NCI-H82 (cell line): ENCODE measurements at regions not wholly inside any gene's neighbourhood (a gene's known extent, or its start where the extent isn't known, plus 50 kb on each side); places are given as distances from the start of the nearest gene placed in this dataset.

Experiments
- DNase-seq: peaks from one replicate; lab custom pipeline; 2025; lab: John Stamatoyannopoulos, UW

GRCh38 chr3:64354221-64354620, 129.0 kb upstream of the PRICKLE2 start:
- DNase-seq: no peak

DNA sequence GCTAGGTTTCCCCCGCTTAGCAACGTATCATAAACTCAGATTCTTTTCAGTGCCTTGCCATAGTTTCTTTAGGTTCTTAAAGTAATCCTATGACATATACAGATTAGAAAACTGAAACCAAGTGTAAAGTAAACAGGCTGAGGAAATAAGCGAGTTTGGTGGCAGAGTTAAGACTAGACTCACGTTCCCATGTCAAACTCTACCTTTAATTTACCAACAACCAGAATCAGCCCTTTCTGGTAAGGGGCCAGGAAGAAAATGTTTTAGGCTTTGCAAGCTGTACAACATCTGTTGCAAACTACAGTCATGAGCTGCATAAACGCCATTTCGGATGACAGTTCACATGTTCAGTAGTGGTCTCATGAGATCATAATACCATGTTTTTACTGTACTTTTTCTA, 128.0 kb upstream of the PRICKLE2 start:
- peak; percentile 28 for DNase-seq

- no peak for DNase-seq
Observed at GRCh38 chr3:64352639-64352992, 127.3 kb upstream of the PRICKLE2 start.

DNA sequence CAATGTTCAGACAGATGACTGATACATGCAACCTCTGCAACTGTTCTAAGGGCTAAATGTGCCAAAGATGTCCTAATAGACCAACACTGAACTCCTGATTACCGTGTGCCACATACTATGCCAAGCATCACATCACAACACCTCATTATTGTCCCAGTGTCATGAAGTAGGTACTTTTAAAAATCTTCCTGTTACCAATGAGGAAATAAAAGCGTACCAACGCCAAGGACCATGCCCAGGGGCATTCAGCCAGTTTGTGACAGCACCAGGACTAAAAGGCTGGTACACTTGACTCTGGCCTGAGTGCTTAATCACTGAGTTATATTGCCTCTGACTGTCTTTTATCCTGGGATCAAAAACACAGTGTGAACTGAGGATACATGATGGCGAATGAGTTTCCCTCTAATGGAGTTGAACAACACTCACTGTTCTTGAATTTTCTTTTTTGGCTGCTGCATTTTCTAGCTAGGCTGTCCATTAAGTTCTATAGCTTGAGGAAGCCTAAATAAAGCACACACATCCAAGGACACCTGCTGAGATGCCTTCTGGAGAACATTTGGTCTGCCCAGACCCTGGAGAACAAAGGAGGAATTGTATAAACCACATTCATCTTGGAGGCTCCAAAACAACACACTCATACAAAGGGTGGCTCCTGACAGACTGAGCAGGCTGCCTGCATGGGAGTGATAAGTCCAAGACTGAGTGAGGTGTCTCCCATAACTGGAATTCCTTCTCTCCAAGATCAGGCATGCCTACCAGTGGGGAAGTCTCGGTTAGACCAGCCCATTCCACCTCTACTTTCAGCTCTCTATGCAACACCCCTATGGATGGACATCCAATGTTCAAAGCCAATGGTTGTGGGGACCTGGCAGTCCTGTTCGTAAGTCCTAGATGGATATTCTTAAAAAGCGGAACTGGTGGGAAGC, 126.7 kb upstream of the PRICKLE2 start:
- no peak for DNase-seq

DNA sequence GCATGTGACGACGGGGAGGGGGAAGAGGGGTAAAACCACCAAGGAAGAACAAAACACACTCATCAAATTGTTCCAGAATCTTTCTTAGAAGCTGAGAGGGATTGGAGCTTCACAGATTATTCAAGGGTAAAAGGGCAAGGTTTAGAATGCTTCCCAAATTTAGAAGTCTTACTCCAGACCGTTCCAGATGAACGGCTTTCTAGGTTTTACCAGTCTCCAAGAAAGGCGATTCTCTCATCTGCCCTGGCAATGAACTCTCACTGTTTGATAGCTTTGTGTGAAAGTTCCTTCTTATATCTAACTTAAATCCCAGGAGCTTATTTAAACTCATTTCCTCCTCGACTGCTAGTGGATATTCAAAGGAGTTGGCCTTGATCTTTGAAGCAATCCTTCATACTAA, 124.3 kb upstream of the PRICKLE2 start:
- no peak for DNase-seq

DNA sequence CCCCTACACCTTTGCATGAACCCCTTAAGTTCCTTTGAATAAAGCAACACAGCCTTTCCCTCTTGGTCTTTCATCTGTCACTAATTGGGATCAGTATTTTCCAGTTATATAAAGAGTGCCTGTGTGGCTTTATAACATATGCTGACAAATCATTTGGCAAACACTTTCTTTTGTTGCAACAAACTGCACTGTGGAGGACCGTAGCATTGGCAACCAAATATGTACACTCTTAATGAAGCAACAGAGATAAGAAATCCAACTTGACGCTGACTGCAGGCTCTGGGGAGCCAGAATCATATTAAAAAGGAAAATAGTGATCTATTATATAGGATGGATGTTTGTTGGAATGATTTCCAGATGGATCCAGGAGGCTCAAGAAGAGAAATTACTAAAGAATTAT, 120.1 kb upstream of the PRICKLE2 start:
- DNase-seq: no peak

DNA sequence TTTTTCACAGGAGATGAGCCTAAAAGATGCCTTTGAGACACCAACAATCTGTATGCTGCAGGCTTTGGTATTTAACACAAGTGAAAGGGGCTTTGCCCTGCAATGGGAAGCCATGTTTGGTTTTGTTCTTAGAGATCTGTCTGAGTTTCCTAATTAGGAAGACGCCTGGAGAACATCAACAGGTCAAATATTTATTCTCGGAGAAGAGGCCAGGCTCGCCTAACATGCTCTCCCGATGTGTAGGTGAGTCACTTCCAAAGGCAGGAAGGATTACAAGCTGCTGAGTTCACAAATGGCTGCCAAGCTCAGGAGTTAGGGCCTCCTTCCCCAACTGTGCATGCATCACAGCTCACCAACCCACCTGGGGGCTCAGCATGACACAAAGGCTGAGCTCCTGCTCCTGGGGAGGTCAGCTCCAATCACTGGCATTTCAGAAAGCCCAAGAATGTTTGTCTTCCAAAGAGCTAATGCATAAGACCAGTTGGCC, 119.5 kb upstream of the PRICKLE2 start:
- DNase-seq: peak; percentile 16

- no peak for DNase-seq
Observed at GRCh38 chr3:64343689-64344430, 118.6 kb upstream of the PRICKLE2 start.

DNA sequence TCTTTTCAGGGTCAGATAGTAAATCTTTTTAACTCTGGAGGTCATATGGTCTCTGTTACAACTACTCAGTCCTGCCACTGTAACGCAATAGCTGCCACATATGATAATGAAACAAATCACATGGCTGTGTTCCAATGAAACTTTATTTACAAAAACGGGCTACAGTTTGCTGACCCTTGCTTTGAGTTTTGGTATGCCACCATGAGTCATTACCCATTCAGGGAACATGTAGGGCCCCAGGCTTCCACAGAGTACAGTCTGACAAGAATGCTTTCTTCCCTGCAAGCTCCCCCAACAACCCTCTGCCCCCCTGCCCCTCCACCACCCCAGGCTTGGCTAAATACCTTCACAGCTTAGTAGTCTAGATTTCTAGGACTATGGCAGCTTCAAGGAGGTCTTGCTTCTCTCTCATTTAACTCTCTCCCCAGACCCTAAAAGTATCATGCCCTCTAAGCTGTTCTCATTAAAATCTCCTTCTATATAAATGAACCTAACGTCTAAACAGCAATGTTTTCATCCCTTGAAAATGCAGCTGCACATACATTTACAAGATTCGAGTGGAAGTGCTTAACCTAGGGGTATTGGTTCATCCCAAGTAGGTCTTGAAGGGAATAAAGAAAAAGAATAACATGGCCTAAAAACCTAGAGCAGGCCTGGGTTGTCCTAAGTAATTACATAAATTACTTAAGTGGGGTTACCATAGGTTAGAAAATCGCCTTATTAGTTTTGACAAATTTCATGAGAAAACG, 117.8 kb upstream of the PRICKLE2 start:
- no peak for DNase-seq

GRCh38 chr3:64341296-64341695, 116.0 kb upstream of the PRICKLE2 start:
- no peak for DNase-seq

DNA sequence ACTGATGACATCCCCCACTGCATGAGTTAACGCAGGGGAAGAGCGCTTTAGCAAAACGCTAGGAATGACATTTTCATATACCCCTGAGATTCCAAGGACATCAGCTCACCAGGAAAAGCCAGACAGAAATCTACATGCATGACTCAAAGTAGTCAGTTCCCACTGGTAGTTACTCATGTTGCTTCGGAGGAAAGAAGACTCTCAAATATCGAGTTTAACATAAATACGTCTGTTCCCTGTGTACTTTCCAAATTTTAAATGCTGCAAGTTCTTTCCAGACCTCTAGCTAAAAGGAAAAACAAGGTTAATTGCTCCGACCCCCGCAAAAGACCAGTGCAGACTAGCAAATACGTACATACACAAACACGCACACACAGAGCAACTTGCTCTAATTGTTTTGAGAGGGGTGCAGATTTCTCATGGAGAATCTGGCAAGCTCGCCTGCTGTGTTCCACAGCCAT, 115.4 kb upstream of the PRICKLE2 start:
- no peak for DNase-seq

DNA sequence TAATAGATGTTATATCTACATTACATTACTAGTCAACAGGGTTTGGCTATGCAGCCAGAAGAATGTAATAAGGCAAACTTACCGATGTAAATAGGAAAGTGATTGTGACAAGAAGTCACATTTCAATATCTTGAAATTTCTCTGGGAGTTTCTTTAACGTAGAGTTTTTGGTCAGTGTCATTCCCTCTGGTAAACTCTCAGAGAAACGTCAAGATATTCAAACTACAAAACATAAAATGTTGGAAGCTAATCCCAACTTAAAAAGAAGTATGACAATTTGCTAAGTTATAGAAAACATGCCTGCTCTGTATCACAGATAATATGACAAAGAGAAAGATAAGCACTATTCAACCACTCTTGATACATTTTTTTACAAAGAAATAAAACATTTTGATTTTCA, 111.2 kb upstream of the PRICKLE2 start:
- no peak for DNase-seq

- DNase-seq: no peak
Observed at GRCh38 chr3:64332459-64333350, 107.4 kb upstream of the PRICKLE2 start.

- no peak for DNase-seq
Observed at GRCh38 chr3:64331605-64332004, 106.3 kb upstream of the PRICKLE2 start.

DNA sequence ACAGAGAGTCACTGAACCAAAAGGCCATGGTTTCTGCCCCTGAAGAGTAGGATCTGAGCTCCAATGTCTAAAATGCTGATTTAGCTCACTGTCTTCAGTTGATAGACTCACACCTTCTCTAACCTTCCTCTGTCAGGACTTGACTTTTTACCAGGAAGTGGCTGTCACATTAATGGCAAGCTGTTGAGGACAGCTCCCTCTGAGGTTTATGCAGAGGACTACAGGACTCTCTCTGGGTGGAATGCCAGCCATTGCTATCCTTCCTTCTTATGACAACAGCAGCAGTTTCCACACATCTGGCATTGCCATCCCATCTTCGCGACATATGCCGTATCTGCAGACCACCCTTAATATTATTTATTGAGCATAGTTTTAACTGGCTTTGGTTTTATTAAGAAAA, 103.8 kb upstream of the PRICKLE2 start:
- DNase-seq: peak; percentile 37

GRCh38 chr3:64327100-64327804, 102.0 kb upstream of the PRICKLE2 start:
- DNase-seq: no peak

DNA sequence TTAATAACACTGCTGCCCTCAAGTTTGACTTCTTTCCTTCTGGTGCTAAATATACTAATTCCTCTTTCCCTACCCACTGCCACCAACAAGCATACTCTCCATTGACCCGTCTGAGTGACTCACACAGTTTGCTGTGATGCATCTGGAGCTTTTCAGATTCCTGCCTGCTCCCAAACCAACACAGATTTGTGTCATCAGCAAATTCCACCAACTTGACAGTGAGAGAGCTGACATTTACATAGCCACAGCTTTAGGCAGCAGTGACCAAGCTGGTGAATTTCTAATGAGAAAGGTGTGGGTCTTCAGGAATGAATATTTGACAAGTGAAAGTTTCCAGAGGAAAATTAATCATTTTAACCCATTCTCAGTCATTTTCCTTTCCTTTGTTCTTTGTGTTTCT, 96.5 kb upstream of the PRICKLE2 start:
- DNase-seq: no peak

DNA sequence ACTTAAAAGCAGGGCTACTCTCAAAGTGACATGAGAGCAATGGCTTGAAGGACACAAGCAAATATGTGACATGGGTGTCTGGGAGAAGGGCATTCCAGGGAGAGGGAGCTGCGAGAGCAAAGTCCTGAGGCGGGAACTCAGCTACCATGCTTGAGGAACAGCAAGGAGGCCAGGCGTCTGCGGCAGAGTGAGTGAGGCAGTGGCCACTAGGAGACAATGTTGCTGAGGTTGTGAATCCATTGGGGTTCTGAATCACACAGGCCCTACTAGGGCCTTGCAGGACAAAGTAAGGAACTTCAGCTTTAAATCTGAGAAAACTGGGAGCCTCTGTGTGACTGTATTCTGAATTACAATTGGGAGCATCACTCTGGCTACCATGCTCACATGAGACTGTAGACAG, 94.1 kb upstream of the PRICKLE2 start:
- DNase-seq: peak; percentile 8

DNA sequence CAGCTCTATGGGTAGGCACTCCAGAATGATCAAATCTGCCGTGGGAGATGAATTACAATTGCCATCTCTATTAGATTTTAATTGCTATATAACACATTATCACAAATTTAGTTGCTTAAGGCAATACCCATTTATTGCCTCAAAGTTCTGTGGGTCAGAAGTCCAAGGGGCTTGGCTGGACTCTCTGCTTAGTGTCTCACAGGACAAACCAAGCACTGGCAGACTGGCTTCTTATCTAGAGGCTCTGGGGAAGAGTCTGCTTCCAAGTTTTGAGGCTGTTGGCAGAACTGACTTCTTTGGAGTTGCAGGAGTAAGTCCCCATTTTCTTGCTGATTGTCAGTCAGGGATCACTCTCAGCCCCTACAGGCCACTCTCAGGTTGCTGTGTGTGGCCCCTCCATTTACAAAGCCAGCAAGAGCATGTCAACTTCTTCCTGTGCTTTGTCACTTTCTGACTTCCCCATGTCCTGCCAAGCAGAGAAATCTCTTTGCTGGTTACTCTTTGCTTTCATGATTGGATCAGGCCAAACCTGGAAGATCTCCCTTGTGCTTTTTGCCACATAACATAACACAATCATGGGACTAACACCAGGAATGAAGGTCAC, 93.5 kb upstream of the PRICKLE2 start:
- DNase-seq: no peak

DNA sequence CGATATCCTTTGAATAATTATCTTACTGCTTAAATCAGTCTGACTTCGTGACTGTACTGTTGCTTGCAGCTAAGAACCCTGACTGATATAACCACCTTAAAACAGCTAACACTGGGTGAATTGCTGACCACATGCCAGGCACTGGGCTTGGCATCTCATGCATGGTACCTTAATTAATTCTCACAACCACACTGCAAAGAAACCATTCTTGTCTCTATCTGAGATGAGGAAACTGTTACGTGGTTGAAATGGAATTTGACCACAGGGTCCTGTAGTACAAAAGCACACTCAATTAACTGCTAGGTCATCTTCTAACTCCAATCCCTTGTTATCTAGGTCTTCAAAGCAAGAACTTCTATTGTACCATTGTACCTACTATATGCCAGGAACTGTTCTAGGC, 92.7 kb upstream of the PRICKLE2 start:
- no peak for DNase-seq
